ENCODE measurements at regions not wholly inside any gene's neighbourhood (a gene's known extent, or its start where the extent isn't known, plus 50 kb on each side); places are given as distances from the start of the nearest gene placed in this dataset.

GRCh38 chr13:75061909-75062308 lies 420.1 kb downstream of the TBC1D4 start:
- DNase-seq (ENCODE audit: low spot score in 2 of 2): no peak
- FAIRE-seq: no peak

- no peak for FAIRE-seq
- DNase-seq (ENCODE audit: low spot score in 2 of 2): no peak
Measured at GRCh38 chr13:75055296-75055695, 426.7 kb downstream of the TBC1D4 start.

GRCh38 chr13:75052616-75053015 lies 429.4 kb downstream of the TBC1D4 start:
- no peak for FAIRE-seq

GRCh38 chr13:75050419-75051046 lies 431.4 kb downstream of the TBC1D4 start:
- FAIRE-seq (no peak), DNase-seq (ENCODE audit: low spot score in 2 of 2) (no peak)

More at GRCh38 chr13:75052616-75053015, 429.4 kb downstream of the TBC1D4 start:
- DNase-seq (ENCODE audit: low spot score in 2 of 2): no peak

GRCh38 chr13:75049735-75050335 lies 432.1 kb downstream of the TBC1D4 start:
- FAIRE-seq (no peak), DNase-seq (ENCODE audit: low spot score in 2 of 2) (no peak)

- FAIRE-seq (no peak), DNase-seq (ENCODE audit: low spot score in 2 of 2) (no peak)
Measured at GRCh38 chr13:75042807-75043206, 439.2 kb downstream of the TBC1D4 start.

GRCh38 chr13:75038393-75039113 lies 443.4 kb downstream of the TBC1D4 start:
- DNase-seq (ENCODE audit: low spot score in 2 of 2): no peak
- no peak for FAIRE-seq

GRCh38 chr13:75025956-75026355 lies 456.0 kb downstream of the TBC1D4 start:
- no peak for DNase-seq (ENCODE audit: low spot score in 2 of 2)
- FAIRE-seq: no peak

GRCh38 chr13:75024602-75025001 lies 457.4 kb downstream of the TBC1D4 start:
- DNase-seq (ENCODE audit: low spot score in 2 of 2): no peak
- no peak for FAIRE-seq

GRCh38 chr13:75023609-75024008 lies 458.4 kb downstream of the TBC1D4 start:
- FAIRE-seq (no peak), DNase-seq (ENCODE audit: low spot score in 2 of 2) (no peak)

GRCh38 chr13:75021151-75021550 lies 460.8 kb downstream of the TBC1D4 start:
- no peak for DNase-seq (ENCODE audit: low spot score in 2 of 2)

GRCh38 chr13:75016225-75016624 lies 465.7 kb downstream of the TBC1D4 start:
- DNase-seq (ENCODE audit: low spot score in 2 of 2) (no peak), FAIRE-seq (no peak)

More at GRCh38 chr13:75021151-75021550, 460.8 kb downstream of the TBC1D4 start:
- FAIRE-seq: no peak

- DNase-seq (ENCODE audit: low spot score in 2 of 2): no peak
- FAIRE-seq: no peak
Measured at GRCh38 chr13:75013818-75014217, 468.2 kb downstream of the TBC1D4 start.

- DNase-seq (ENCODE audit: low spot score in 2 of 2) (no peak), FAIRE-seq (no peak)
Measured at GRCh38 chr13:75010941-75011340, 471.0 kb downstream of the TBC1D4 start.

GRCh38 chr13:75008926-75009325 lies 473.0 kb downstream of the TBC1D4 start:
- FAIRE-seq (no peak), DNase-seq (ENCODE audit: low spot score in 2 of 2) (no peak)

GRCh38 chr13:74990992-74991391 lies 491.0 kb downstream of the TBC1D4 start:
- DNase-seq (ENCODE audit: low spot score in 2 of 2): no peak
- no peak for FAIRE-seq

GRCh38 chr13:74987124-74987690 lies 494.8 kb downstream of the TBC1D4 start:
- FAIRE-seq: no peak

GRCh38 chr13:74986609-74987008 lies 495.4 kb downstream of the TBC1D4 start:
- no peak for DNase-seq (ENCODE audit: low spot score in 2 of 2)

More at GRCh38 chr13:74987124-74987690, 494.8 kb downstream of the TBC1D4 start:
- no peak for DNase-seq (ENCODE audit: low spot score in 2 of 2)

GRCh38 chr13:74979703-74980102 lies 502.3 kb downstream of the TBC1D4 start:
- no peak for DNase-seq (ENCODE audit: low spot score in 2 of 2)
- FAIRE-seq: no peak

More at GRCh38 chr13:74986609-74987008, 495.4 kb downstream of the TBC1D4 start:
- FAIRE-seq: no peak

- DNase-seq (ENCODE audit: low spot score in 2 of 2) (no peak), FAIRE-seq (no peak)
Measured at GRCh38 chr13:74978591-74978990, 503.4 kb downstream of the TBC1D4 start.

GRCh38 chr13:74977498-74977897 lies 504.5 kb downstream of the TBC1D4 start:
- FAIRE-seq: peak; percentile 34

More at GRCh38 chr13:74977498-74977897, 504.5 kb downstream of the TBC1D4 start:
- no peak for DNase-seq (ENCODE audit: low spot score in 2 of 2)
